Neural cell (in vitro differentiated cells): ENCODE measurements at regions not wholly inside any gene's neighbourhood (a gene's known extent, or its start where the extent isn't known, plus 50 kb on each side); places are given as distances from the start of the nearest gene placed in this dataset.

ENCODE experiments used
- H2AFZ ChIP-seq: fragments of 200-600, 300-800 bp; sonication (generic), shearing (Covaris generic); 2 replicates; pipeline ENCODE4 v1.6.0; 2014; ENCODE audit warnings: low read depth, mild to moderate bottlenecking, antibody characterized with exemption, low read length, moderate library complexity
- H3F3A ChIP-seq: fragments of 200-600 bp; shearing (Covaris generic); 2 replicates; pipeline ENCODE4 v1.6.1; 2016; ENCODE audit warnings: mild to moderate bottlenecking, moderate library complexity, mixed read lengths, antibody characterized with exemption, low read length; ENCODE audit not compliant: insufficient read depth, poor library complexity, severe bottlenecking
- H3K27ac ChIP-seq: fragments of 200-600, 300-800 bp; sonication (generic), shearing (Covaris generic); 2 replicates; pipeline ENCODE4 v1.5.1; 2014; ENCODE audit warnings: mild to moderate bottlenecking, low read length, moderate library complexity
- H3K27me3 ChIP-seq: fragments of 300-800, 200-600 bp; sonication (generic), shearing (Covaris generic); 2 replicates; pipeline ENCODE4 v1.6.0; 2014; ENCODE audit warnings: mild to moderate bottlenecking, low read depth, low read length, moderate library complexity; ENCODE audit not compliant: insufficient read depth
- H3K36me3 ChIP-seq: fragments of 300-800, 200-600 bp; sonication (generic), shearing (Covaris generic); 2 replicates; pipeline ENCODE4 v1.5.1; 2014; ENCODE audit warnings: mild to moderate bottlenecking, antibody characterized with exemption, low read length, moderate library complexity; ENCODE audit not compliant: insufficient read depth
- H3K4me2 ChIP-seq: fragments of 300-800, 200-600 bp; sonication (generic), shearing (Covaris generic); 2 replicates; pipeline ENCODE4 v1.6.0; 2014; ENCODE audit warnings: mild to moderate bottlenecking, low read length
- H3K4me3 ChIP-seq: fragments of 300-800, 200-600 bp; sonication (generic), shearing (Covaris generic); 2 replicates; pipeline ENCODE4 v1.5.1; 2014; ENCODE audit warnings: mild to moderate bottlenecking, low read length, moderate library complexity
- H3K79me2 ChIP-seq: fragments of 200-600 bp; shearing (Covaris generic); replicated peaks from 2 replicates; pipeline ENCODE4 v1.6.0; 2014; ENCODE audit warnings: mild to moderate bottlenecking, low read length, moderate library complexity; ENCODE audit not compliant: insufficient read depth
- H3K9ac ChIP-seq: fragments of 300-800, 200-600 bp; sonication (generic), shearing (Covaris generic); 2 replicates; pipeline ENCODE4 v1.6.1; 2016; ENCODE audit warnings: mild to moderate bottlenecking, low read length, mixed read lengths
- H3K9me2 ChIP-seq: fragments of 200-600 bp; shearing (Covaris generic); 2 replicates; pipeline ENCODE4 v1.6.1; 2016; ENCODE audit warnings: mild to moderate bottlenecking, low read length, mixed read lengths; ENCODE audit not compliant: insufficient read depth
- H3K9me3 ChIP-seq: fragments of 200-600, 300-800 bp; sonication (generic), shearing (Covaris generic); 2 replicates; pipeline ENCODE4 v1.6.1; 2016; ENCODE audit warnings: mild to moderate bottlenecking, mixed run types, low read length, moderate library complexity, mixed read lengths
- H4K20me1 ChIP-seq: fragments of 200-600 bp; shearing (Covaris generic); 2 replicates; pipeline ENCODE4 v1.6.1; 2016; ENCODE audit warnings: mild to moderate bottlenecking, mixed run types; ENCODE audit not compliant: insufficient read depth
- EP300 ChIP-seq: fragments of 450-650 bp; conservative IDR thresholded peaks from 2 replicates; pipeline ENCODE4 v1.6.1; 2014; ENCODE audit warnings: antibody characterized with exemption, mild to moderate bottlenecking, moderate library complexity; ENCODE audit not compliant: poor library complexity, severe bottlenecking
- EZH2 ChIP-seq: fragments of 200-600, 300-800 bp; shearing (Covaris generic), sonication (generic); IDR thresholded peaks from 2 replicates; pipeline ENCODE4 v1.6.1; 2014; ENCODE audit warnings: antibody characterized with exemption, low read length, borderline replicate concordance, mild to moderate bottlenecking; ENCODE audit not compliant: insufficient read depth, poor library complexity, severe bottlenecking
- MXI1 ChIP-seq: fragments of 450-650 bp; conservative IDR thresholded peaks from 2 replicates; pipeline ENCODE4 v1.6.1; 2014; ENCODE audit warnings: antibody characterized with exemption, mild to moderate bottlenecking; ENCODE audit not compliant: poor library complexity, severe bottlenecking
- POLR2AphosphoS5 ChIP-seq: IDR thresholded peaks from 2 replicates; pipeline ENCODE4 v1.6.1; 2012
- RAD21 ChIP-seq: fragments of 450-650 bp; conservative IDR thresholded peaks from 2 replicates; pipeline ENCODE4 v1.6.1; 2014; ENCODE audit warnings: antibody characterized with exemption, mild to moderate bottlenecking, moderate library complexity
- SMC3 ChIP-seq: fragments of 450-650 bp; conservative IDR thresholded peaks from 2 replicates; pipeline ENCODE4 v1.6.1; 2014; ENCODE audit warnings: antibody characterized with exemption, mild to moderate bottlenecking, moderate library complexity; ENCODE audit not compliant: poor library complexity
- TAF1 ChIP-seq: IDR thresholded peaks from 2 replicates; pipeline ENCODE4 v1.6.1; 2012; ENCODE audit warnings: low read depth
- TF ChIP-seq, protein P1 (sequence below): fragments of 450-650 bp; IDR thresholded peaks from 2 replicates; pipeline ENCODE4 v1.5.1; 2014; ENCODE audit warnings: antibody characterized with exemption, mild to moderate bottlenecking, moderate library complexity; ENCODE audit not compliant: poor library complexity, severe bottlenecking
- TF ChIP-seq, protein P2 (sequence below): IDR thresholded peaks from 2 replicates; pipeline ENCODE4 v1.6.1; 2012; ENCODE audit warnings: borderline replicate concordance

DNA sequence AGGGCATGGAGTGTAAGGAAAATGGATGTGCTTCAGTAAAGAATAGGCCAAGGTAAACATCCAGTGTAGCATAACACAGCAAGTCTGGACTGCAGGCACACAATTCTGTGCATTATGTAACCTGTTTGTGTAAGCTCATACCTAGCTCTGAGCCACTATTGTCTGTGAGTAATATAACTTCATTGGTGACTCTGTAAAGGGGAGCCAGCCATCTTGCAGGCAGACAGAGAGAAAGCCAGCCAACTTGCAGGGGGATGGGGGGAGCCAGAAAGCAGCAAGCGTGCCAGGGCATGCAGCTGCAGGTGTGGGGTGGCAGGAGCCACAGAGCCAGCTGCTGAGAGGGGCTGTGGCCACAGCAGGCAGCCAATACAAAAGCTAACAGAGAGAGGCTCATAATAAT is 449.2 kb downstream of the IPMK start:
- H3F3A ChIP-seq: no peaks in the 10 kb centered on the region
- H3K9ac ChIP-seq: no peak overlapping the region
- no peak overlapping the region for H3K4me2 ChIP-seq
- H3K9me2 ChIP-seq: no peaks in the 10 kb centered on the region
- no peak overlapping the region for H2AFZ ChIP-seq
- no peaks in the 10 kb centered on the region for H3K79me2 ChIP-seq
- no peak overlapping the region for H3K4me3 ChIP-seq
- no peaks in the 10 kb centered on the region for H3K36me3 ChIP-seq
- H3K27ac ChIP-seq: no peak overlapping the region
- no peaks in the 10 kb centered on the region for H3K9me3 ChIP-seq
- H3K27me3 ChIP-seq: no peaks in the 10 kb centered on the region
- TF ChIP-seq TAF1 (no peak), POLR2AphosphoS5 (no peak), EP300 (no peak), MXI1 (no peak), RAD21 (no peak), SMC3 (no peak), EZH2 (no peak)
- TF ChIP-seq, protein P1, sequence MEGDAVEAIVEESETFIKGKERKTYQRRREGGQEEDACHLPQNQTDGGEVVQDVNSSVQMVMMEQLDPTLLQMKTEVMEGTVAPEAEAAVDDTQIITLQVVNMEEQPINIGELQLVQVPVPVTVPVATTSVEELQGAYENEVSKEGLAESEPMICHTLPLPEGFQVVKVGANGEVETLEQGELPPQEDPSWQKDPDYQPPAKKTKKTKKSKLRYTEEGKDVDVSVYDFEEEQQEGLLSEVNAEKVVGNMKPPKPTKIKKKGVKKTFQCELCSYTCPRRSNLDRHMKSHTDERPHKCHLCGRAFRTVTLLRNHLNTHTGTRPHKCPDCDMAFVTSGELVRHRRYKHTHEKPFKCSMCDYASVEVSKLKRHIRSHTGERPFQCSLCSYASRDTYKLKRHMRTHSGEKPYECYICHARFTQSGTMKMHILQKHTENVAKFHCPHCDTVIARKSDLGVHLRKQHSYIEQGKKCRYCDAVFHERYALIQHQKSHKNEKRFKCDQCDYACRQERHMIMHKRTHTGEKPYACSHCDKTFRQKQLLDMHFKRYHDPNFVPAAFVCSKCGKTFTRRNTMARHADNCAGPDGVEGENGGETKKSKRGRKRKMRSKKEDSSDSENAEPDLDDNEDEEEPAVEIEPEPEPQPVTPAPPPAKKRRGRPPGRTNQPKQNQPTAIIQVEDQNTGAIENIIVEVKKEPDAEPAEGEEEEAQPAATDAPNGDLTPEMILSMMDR: no peak
- TF ChIP-seq, protein P2, sequence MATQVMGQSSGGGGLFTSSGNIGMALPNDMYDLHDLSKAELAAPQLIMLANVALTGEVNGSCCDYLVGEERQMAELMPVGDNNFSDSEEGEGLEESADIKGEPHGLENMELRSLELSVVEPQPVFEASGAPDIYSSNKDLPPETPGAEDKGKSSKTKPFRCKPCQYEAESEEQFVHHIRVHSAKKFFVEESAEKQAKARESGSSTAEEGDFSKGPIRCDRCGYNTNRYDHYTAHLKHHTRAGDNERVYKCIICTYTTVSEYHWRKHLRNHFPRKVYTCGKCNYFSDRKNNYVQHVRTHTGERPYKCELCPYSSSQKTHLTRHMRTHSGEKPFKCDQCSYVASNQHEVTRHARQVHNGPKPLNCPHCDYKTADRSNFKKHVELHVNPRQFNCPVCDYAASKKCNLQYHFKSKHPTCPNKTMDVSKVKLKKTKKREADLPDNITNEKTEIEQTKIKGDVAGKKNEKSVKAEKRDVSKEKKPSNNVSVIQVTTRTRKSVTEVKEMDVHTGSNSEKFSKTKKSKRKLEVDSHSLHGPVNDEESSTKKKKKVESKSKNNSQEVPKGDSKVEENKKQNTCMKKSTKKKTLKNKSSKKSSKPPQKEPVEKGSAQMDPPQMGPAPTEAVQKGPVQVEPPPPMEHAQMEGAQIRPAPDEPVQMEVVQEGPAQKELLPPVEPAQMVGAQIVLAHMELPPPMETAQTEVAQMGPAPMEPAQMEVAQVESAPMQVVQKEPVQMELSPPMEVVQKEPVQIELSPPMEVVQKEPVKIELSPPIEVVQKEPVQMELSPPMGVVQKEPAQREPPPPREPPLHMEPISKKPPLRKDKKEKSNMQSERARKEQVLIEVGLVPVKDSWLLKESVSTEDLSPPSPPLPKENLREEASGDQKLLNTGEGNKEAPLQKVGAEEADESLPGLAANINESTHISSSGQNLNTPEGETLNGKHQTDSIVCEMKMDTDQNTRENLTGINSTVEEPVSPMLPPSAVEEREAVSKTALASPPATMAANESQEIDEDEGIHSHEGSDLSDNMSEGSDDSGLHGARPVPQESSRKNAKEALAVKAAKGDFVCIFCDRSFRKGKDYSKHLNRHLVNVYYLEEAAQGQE: no peak
- H4K20me1 ChIP-seq: no peaks in the 10 kb centered on the region

DNA sequence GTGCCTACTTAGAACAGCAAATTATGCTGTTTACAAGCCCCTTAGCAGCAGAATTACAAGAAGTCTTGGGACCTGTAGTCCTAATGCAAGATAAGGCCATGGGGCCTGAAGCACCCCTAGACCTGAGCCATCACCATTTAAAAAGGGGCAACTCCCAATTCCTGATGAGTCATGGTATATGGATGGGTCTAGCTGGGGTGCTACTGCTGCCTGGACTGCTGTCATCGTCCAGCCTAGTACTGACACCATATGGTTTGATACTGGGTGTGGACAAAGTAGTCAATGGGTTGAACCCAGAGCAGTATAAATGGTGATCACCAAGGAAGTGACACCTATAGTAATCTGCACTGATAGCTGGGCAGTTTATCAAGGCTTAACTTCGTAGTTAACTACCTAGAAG is 450.0 kb downstream of the IPMK start:
- Histone ChIP-seq H3F3A (no peaks in the 10 kb centered on the region), H2AFZ (no peak overlapping the region), H3K36me3 (no peaks in the 10 kb centered on the region), H3K4me3 (no peak overlapping the region), H4K20me1 (no peaks in the 10 kb centered on the region), H3K4me2 (no peak overlapping the region), H3K79me2 (no peaks in the 10 kb centered on the region), H3K9me3 (no peaks in the 10 kb centered on the region), H3K9me2 (no peaks in the 10 kb centered on the region), H3K9ac (no peak overlapping the region), H3K27me3 (no peaks in the 10 kb centered on the region), H3K27ac (no peak overlapping the region)
- TF ChIP-seq TAF1 (no peak), EZH2 (no peak), MXI1 (no peak), SMC3 (no peak), RAD21 (no peak), EP300 (no peak), POLR2AphosphoS5 (no peak)
- TF ChIP-seq, protein P2: no peak
- TF ChIP-seq, protein P1: no peak
